Lower lobe of right lung (tissue), 2 donors: ENCODE measurements at regions not wholly inside any gene's neighbourhood (a gene's known extent, or its start where the extent isn't known, plus 50 kb on each side); places are given as distances from the start of the nearest gene placed in this dataset.
A peak's percentile ranks its signal among the peaks of the same experiment; 100 is the strongest.
"Not testable (repeated sequence)": the region's sequence is repeated elsewhere in the genome, so short reads cannot be mapped to it uniquely, and the experiment has no call there.

ENCODE experiments used
- ATAC-seq, 2 donors: fragments of 200-7000 bp; cut with Tn5 transposase; one replicate each; pipeline ENCODE4 v1.9.1; 2020 to 2022; ENCODE audit warnings: mild to moderate bottlenecking in 2 of 2, moderate library complexity in 2 of 2
- DNase-seq: peaks from one replicate; pipeline ENCODE4 v3.0.0-alpha.2; 2020
- H3K27ac ChIP-seq: fragments of 200-600 bp; one replicate; pipeline ENCODE4 v1.8.0; 2022
- H3K27me3 ChIP-seq: fragments of 200-600 bp; one replicate; pipeline ENCODE4 v1.8.0; 2022; ENCODE audit warnings: low read depth
- H3K36me3 ChIP-seq: fragments of 200-600 bp; one replicate; pipeline ENCODE4 v1.8.0; 2022; ENCODE audit warnings: mild to moderate bottlenecking
- H3K4me1 ChIP-seq: fragments of 200-600 bp; one replicate; pipeline ENCODE4 v1.8.0; 2022
- H3K4me3 ChIP-seq: fragments of 200-600 bp; one replicate; pipeline ENCODE4 v1.8.0; 2022; ENCODE audit warnings: mild to moderate bottlenecking
- H3K9me3 ChIP-seq: fragments of 200-600 bp; one replicate; pipeline ENCODE4 v1.8.0; 2022
- intact Hi-C: fragments of 100-400 bp; cut with DNase I; formaldehyde crosslinking; loops from one replicate; pipeline ENCODE4 v1.11.0; 2022
- TF ChIP-seq, protein P1 (sequence below): fragments of 200-600 bp; IDR thresholded peaks from one replicate; pipeline ENCODE4 v1.8.0; 2022; ENCODE audit warnings: antibody characterized with exemption, mild to moderate bottlenecking
- donor health status: DM: no; HTN: yes; CAD: no; lungs with severe emphysema.

DNA sequence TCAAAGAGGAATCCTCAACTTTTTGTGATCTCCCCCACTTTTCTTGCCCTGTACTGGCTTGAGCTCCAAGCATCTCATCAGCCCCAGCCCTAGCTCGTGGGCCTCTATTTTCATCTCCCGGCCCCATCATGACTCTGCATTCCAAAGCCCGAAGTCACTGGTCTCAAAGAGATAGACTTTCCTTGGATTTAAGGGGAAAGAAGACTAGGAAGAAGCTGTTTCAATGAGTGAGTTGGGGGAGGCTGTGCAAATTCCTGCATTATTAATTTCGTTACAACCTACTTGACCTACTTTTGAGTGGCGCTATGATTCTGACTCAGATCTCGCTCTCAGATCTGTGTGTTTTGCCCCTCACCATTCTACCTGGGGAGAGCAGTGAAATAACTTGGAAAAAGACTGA lies 266.6 kb upstream of the TBL1XR1 start:
- TF ChIP-seq, protein P1, sequence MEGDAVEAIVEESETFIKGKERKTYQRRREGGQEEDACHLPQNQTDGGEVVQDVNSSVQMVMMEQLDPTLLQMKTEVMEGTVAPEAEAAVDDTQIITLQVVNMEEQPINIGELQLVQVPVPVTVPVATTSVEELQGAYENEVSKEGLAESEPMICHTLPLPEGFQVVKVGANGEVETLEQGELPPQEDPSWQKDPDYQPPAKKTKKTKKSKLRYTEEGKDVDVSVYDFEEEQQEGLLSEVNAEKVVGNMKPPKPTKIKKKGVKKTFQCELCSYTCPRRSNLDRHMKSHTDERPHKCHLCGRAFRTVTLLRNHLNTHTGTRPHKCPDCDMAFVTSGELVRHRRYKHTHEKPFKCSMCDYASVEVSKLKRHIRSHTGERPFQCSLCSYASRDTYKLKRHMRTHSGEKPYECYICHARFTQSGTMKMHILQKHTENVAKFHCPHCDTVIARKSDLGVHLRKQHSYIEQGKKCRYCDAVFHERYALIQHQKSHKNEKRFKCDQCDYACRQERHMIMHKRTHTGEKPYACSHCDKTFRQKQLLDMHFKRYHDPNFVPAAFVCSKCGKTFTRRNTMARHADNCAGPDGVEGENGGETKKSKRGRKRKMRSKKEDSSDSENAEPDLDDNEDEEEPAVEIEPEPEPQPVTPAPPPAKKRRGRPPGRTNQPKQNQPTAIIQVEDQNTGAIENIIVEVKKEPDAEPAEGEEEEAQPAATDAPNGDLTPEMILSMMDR = no peak
- no peak overlapping the region for H3K4me3 ChIP-seq
- H3K27me3 ChIP-seq = no peaks in the 10 kb centered on the region
- no peak overlapping the region for H3K27ac ChIP-seq
- peak in 1 of 2 donors; percentile 77 for ATAC-seq
- no peaks in the 10 kb centered on the region for H3K36me3 ChIP-seq
- peaks cover 21% of the 10 kb centered on the region for H3K4me1 ChIP-seq
- intact Hi-C loops = no loop called here
- H3K9me3 ChIP-seq = no peaks in the 10 kb centered on the region
- no peak for DNase-seq

DNA sequence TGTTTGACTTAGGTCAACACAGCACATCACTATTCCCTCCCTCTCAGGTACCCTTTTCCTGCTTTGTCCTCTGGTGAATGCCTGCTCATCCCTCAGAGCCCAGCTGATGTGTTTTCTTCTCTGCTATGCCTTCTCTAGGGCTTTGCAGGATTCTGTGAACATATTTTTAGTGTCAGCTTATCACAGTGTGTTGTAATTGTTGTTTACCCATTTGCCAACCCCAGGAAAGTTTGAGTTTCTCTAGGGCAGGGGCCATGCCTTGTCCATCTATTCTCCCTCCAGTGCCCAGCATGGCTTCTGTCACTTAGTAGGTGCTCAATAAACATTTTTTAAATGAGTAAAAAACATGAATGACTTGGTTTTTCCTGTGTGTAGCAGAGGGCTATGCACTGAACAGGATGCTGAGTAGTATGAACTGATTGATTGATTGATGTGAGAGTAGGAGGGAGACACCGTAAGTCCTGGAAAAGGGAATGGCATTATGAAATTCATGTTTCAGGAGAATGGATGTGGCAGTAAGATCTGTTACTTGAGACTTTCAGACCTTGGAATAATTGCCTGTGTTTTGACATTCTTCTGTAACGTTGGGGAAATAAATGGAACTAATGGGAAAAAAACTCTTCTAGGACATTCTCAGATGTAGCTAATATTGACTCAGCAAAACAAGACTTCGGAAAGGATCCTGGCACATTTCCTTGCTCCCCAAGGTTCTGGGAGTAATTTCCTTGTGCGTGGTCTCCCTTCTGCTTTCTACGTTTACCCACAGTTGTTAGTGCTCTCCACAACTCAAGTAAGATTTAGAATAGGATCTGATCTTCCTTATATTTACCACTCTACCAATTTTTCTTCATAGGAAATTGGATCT lies 267.3 kb upstream of the TBL1XR1 start:
- TF ChIP-seq, protein P1 = no peak
- H3K36me3 ChIP-seq = no peaks in the 10 kb centered on the region
- no peak overlapping the region for H3K4me3 ChIP-seq
- intact Hi-C loops = no loop called here
- H3K4me1 ChIP-seq = peaks cover 21% of the 10 kb centered on the region
- ATAC-seq = peak in 1 of 2 donors; percentile 21
- H3K27ac ChIP-seq = no peak overlapping the region
- no peaks in the 10 kb centered on the region for H3K9me3 ChIP-seq
- H3K27me3 ChIP-seq = no peaks in the 10 kb centered on the region
- DNase-seq = no peak

DNA sequence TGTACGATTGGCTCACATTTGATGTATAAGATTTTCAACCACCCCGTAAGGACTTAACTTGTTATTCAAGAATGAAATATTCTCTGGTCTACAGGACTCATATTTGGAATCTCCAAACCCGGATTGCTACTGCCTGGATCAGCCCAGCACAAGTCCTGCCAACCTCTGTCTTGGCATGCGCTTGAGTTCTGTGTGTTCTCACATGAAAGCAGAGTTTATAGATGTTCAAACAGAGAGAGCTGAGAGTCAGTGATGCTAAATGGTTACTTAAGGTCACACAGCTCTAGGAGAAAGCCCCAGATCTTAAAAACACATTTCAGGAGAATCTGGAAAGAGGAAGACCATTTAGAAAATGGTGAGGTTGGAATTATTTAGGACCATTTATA lies 268.0 kb upstream of the TBL1XR1 start:
- peak in 1 of 2 donors; percentile 54 for ATAC-seq
- no peak for DNase-seq
- Histone ChIP-seq H3K36me3 (no peaks in the 10 kb centered on the region), H3K9me3 (no peaks in the 10 kb centered on the region), H3K27me3 (no peaks in the 10 kb centered on the region), H3K27ac (no peak overlapping the region), H3K4me1 (peaks cover 19% of the 10 kb centered on the region), H3K4me3 (no peak overlapping the region)
- intact Hi-C loops = no loop called here
- TF ChIP-seq, protein P1 = no peak

DNA sequence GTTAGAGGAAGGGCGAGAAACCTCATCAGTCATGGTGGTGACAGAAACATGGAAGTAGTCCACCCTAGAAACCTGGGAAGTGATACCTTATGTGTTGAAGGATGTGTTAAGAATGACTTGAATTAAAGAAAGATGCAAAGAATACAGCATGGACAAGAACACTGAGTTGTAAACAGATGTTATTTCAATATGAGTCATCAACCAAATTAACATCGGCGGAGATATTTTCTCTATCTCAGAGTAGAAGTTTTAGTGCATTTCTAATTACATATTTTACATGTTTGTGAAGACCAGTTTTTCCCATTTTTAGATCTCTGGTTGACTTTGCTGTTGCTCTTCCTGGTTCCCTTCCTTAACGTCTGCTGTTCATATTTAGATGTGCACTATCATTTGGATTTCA lies 268.8 kb upstream of the TBL1XR1 start:
- ATAC-seq (no peak), DNase-seq (no peak)
- H3K36me3 ChIP-seq = no peaks in the 10 kb centered on the region
- peaks cover 12% of the 10 kb centered on the region for H3K4me1 ChIP-seq
- H3K4me3 ChIP-seq = no peak overlapping the region
- H3K9me3 ChIP-seq = no peaks in the 10 kb centered on the region
- no peaks in the 10 kb centered on the region for H3K27me3 ChIP-seq
- TF ChIP-seq, protein P1 = no peak
- intact Hi-C loops = no loop called here
- no peak overlapping the region for H3K27ac ChIP-seq

DNA sequence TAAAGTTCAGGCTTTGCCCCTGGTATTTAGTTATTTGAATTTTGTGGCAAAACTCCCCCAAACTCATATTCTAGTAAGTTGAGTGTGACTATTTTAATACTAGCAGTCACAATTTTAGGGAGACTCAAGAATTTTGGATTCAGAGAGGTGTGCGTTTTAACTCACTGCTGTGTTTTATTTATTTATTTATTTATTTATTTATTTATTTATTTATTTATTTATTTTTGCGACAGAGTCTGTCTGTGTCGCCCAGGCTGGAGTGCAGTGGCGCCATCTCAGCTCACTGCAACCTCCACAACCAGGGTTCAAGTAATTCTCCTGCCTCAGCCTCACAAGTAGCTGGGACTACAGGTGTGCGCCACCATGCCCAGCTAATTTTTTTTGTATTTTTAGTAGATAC lies 269.3 kb upstream of the TBL1XR1 start:
- H3K27me3 ChIP-seq, H3K36me3 ChIP-seq, H3K9me3 ChIP-seq, H3K27ac ChIP-seq, DNase-seq, ATAC-seq, H3K4me3 ChIP-seq, intact Hi-C loops: not testable (repeated sequence)
- H3K4me1 ChIP-seq = peaks cover 12% of the 10 kb centered on the region

DNA sequence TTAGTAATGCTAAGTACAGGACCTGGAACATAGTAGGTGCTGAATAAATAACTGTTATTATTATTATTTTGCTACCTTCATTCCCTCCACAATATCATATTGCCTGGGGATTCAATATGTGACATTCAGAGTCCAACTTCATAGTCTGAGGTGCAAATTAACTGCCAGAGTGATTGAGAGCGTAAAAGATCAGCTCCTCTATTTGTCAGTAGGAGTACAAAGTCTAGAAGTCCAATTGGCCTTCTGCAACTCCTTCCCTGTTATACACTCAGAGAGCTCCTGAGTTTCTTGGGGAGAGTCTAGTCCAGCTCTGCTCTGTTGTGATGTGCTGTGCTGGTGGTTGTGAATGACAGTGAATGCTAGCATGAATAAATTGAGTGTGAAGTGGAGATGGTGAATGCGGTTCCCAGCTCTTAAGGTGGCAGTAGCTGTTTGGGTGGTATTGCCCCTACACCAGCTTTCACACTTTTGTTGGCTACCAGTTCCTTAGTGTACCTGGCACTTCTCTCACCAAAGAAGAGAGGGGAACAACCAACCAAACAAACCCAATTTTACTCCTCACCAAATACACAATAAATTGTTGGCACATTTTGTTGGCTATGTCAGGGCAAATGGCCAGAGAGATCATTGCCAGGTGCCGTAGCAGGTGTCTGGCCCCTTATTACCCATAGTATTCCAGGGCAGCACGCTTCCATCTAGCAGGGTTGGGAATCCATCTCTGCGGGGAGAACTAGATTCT lies 270.1 kb upstream of the TBL1XR1 start:
- no peak for ATAC-seq
- intact Hi-C loops = no loop called here
- no peak overlapping the region for H3K4me3 ChIP-seq
- TF ChIP-seq, protein P1 = no peak
- no peaks in the 10 kb centered on the region for H3K27me3 ChIP-seq
- H3K27ac ChIP-seq = no peak overlapping the region
- DNase-seq = no peak
- no peaks in the 10 kb centered on the region for H3K36me3 ChIP-seq
- no peaks in the 10 kb centered on the region for H3K9me3 ChIP-seq
- H3K4me1 ChIP-seq = peaks cover 12% of the 10 kb centered on the region
